HPDE6-E6E7 (cell line): ENCODE measurements at regions not wholly inside any gene's neighbourhood (a gene's known extent, or its start where the extent isn't known, plus 50 kb on each side); places are given as distances from the start of the nearest gene placed in this dataset.
"Not testable (repeated sequence)": the region's sequence is repeated elsewhere in the genome, so short reads cannot be mapped to it uniquely, and the experiment has no call there.

Experiments used
- DNase-seq: peaks from one replicate; pipeline ENCODE4 v3.0.0; 2011; ENCODE audit warnings: missing footprints; ENCODE audit errors: extremely low spot score

DNA sequence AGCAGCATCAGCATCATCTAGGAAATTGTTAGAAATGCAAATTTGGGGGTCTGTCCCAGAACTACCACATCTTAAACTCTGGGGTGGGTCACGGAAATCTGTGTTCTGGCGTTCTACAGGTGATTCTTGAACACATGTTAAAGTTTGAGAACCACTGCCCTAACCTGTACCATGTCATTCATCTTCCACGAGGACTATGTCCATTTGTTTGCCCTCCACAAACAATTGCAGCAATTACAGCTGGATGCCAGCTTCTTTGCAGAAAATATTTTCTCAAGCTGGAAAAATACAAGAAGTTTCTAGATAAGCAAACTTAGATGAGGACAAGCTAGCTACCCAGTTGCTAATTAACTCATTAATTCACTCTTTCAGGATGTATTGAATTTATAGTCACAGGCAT is 54.1 kb downstream of the MAFB start:
- DNase-seq: no peak

- no peak for DNase-seq
These were observed 55.7 kb downstream of the MAFB start for GRCh38 chr20:40633123-40633850.

DNA sequence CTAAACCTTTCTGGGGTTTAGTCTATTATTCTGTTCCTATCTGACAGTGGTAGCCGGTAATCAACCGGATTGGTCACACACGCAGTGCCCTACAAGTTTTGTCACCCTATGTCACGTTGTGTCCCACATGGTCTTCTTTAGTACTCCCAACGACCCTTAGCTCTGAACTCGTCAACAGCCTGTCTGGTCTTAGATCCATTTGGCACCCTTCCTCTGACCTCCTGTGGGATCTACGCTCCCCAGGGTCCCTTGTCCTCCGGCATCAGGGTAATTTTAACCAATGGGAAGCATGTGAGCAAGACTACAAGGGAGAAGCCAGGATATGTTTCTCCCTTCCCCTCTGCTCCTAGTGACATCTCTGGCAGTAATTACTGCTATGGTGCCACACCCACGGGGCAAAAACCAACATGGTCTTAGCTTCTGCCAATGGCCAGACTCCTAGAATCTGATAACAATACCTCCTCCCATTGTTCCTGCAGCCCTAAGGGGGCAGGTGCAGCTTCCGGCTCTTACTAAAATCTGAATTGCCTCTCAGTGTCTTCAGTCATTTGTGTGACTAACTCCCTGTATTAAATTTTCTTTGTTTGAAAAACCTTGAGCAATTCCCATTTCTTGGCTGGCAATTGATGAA is 56.6 kb downstream of the MAFB start:
- no peak for DNase-seq

DNA sequence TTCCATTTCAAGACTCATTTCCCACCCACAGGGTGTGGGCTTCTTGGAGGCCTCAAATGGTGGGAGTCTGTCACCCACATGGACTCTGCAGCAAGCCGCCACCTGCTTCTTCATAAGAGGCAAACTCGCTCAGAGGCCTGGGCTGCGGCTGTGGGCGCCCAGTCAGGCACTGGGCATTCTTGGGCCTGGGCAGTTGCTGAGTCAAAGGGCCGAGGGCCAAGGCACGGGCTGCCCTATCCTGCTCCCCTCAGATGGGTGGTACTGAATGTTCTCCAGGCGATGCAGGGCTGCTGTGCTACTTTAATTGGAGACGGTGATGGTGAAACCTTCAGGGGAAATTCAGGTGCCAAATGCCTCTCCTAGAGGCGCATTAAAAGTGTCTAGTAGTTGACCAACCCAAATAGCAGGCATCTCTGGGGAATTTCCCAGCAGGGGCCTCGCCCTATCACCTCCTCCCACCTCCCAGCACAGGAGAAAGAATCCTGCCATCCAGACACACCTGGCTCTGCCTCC is 57.9 kb downstream of the MAFB start:
- DNase-seq: no peak

DNA sequence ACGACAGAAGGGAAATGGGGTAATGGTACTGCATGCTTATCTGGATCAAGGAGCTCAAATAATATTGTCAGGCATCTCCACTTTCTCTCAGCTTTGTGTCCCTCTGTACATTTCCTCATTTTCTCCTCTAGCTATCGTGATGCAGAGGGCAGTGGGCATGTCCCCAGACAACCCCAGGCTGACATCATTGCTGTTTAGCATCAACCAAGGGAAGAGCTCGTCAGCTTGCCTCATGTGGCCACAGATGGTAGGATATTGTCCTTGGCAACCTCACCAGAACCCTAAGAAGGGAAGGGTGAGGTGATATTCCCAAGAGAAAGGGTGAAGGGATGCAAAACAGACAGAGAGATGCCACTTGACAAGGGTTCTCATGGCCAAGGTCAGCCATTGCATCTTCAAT is 58.3 kb downstream of the MAFB start:
- no peak for DNase-seq

DNA sequence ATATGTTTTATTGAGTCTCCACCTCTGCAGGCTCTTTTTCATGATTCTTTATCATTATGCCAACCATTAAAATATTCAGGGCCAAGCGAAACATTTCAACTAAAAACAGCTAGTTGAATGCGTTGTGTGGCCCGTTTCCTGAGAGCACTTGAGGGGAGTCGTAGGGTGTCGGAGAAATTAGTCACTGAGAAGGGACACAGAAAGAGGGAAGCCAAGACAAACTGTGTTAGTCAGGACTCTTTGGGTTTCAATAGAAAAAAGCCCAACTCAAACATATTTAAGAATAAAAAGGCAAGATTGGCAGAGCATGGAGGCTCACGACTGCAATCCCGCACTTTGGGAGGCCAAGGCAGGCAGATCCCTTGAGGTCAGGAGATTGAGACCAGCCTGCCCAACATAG is 58.9 kb downstream of the MAFB start:
- DNase-seq: no peak

GRCh38 chr20:40628877-40629276 is 60.2 kb downstream of the MAFB start:
- DNase-seq: no peak

DNA sequence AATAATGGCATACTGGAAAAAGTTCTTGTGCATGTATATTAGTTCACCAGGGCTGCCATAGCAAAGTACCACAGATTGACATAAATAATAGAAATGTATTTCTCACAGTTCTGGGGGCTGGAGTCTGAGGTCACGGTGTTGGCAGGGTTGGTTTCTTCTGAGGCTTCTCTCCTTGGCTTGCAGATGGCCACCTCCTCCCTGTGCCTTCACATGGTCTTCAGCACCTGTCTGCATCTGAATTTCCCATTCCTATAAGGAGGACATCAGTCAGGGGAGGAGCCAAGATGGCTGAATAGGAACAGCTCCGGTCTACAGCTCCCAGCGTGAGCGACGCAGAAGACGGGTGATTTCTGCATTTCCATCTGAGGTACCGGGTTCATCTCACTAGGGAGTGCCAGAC is 70.0 kb downstream of the MAFB start:
- DNase-seq: not testable (repeated sequence)

- DNase-seq: no peak
These were observed 71.4 kb downstream of the MAFB start for GRCh38 chr20:40617594-40617993.

- DNase-seq: no peak
These were observed 76.2 kb downstream of the MAFB start for GRCh38 chr20:40612837-40613236.

- no peak for DNase-seq
These were observed 76.8 kb downstream of the MAFB start for GRCh38 chr20:40612247-40612646.

- no peak for DNase-seq
These were observed 78.3 kb downstream of the MAFB start for GRCh38 chr20:40610730-40611129.

GRCh38 chr20:40607927-40608326 is 81.1 kb downstream of the MAFB start:
- no peak for DNase-seq

GRCh38 chr20:40606660-40607059 is 82.4 kb downstream of the MAFB start:
- DNase-seq: no peak

DNA sequence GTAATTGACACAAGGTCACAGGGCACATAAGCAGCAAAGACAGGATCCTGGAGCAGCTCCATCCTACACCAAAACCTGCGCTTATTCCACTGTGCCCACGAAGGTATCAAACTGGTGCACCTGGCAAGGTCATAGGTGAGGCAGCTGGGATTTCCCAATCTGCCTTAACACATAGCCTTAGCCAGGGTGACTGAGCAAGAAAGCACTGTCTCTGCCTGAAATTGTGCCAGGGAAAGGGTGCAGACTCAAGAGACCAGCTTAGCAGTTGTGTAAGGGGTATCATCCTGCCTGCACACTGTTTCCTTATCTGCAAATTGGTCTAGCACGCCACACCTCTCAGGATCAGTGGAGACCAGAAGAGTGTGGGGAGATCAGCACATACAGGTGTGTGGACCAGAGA is 82.8 kb downstream of the MAFB start:
- no peak for DNase-seq

DNA sequence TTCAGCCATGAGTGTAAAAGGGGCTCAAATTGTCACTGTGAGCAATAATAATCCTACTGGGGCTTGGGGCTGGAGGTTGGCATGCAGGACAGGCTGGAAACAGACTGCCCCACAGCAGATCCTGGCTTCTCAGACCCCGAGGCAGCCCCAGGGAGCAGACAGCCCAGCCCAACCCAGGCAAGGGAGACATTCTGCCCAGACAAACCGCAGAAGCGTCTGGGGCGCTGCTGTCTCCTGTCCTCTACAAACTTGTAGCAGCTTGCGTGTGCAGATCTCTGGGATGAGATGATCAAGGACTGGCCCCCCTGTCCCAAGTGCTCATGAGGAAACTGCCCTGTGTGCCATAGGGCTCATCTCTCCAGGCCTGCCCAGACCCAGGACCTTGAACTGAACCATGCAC is 84.6 kb downstream of the MAFB start:
- no peak for DNase-seq

DNA sequence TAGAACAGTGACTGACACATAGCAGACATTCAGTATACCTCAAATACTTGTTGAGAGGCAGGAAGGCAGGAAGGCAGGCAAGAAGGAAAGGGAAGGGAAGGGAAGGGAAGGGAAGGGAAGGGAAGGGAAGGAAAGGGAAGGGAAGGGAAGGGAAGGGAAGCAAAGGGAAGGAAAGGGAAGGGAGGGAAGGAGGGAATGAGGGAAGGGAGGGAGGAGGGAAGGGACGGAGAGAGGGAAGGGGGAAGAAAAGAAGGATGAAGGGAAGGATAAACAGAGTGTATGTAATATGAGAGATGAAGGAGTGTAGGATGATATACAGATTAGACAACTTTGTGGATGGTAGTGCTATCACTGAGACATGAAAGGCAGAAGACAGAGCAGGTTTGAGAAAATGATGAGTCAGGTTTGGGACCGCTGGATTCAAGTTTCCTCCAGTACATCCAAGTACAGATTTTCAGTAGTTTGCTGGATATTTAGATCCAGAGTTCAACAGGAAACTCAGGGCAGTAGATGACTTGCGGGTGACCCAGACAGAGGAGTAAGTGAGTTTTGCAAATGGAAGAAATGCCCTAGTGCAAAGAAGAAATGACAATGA is 85.9 kb downstream of the MAFB start:
- DNase-seq: no peak

DNA sequence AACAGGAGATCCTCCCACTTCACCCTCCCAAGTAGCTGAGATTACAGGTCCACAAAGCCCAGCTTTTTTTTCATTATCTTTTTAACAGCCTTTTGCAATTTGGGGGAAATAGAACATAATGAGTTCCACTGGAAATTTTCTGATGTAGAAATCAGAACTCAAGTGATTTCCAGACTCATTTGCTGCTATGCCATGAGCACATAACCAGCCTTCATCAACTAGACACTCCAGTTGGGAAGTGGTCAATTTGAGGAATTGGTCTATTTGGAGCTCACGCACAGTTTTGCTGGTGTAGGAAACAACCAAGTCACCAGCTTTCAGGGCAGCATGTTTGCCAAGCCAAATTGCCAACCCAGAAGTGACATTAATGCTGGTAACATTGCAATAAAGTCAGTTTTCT is 86.7 kb downstream of the MAFB start:
- DNase-seq: no peak

DNA sequence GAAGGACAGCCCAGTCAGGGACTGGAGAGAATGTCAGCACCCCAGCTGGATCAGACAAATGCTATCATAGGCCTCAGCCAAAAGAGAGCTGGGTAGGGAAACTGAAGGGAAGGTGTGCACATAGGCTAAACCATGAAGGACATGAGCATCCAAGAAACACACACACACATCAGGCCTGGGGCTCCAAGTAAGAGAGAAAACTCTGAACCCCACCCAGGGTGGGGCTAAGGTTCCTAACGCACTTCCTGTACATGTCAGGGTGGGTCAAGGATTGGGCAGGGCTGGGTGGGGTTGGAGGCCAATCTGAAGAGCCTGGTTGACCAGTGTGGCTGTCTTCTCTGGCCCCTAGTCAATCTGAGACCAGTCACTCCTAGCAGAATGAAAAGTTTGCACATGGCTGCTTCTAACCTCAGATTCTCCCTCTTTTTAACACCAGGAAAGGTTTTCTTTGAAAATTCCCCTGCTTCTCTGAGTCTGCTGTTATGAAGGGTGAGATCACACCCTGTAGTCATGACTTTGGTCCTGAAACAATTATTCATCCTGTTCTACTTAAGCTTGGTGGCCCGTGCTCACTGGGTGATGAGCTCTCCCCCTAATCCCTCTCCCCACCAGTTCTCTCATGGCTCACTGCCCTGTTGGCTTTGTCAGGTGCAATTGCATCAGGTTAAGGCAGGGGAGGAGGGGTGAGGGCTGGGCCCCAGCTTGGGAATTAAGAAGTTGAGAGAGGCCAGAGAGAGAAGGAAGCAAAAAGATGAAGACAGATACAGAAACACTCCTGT is 88.4 kb downstream of the MAFB start:
- no peak for DNase-seq

DNA sequence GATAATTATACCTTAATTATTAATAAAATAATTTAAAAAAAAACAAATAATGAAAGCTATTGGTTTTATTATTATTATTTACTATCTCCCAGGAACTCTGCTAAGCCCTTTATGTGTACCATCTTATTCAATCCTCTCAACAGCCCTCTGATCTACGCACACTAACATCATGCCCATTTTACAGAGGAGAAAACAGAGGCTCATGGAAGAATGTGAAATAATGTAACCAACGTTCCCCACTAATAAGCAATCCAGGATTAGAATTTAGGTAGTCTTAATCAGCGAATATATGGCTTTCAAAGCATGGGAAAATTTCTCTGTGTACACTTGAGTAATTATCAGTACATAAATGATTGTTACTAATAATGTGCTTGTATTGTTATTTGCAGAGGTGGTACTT is 89.0 kb downstream of the MAFB start:
- DNase-seq: no peak

- no peak for DNase-seq
These were observed 96.1 kb downstream of the MAFB start for GRCh38 chr20:40592941-40593340.

- no peak for DNase-seq
These were observed 97.5 kb downstream of the MAFB start for GRCh38 chr20:40591536-40591935.
